Endothelial cell of umbilical vein (primary cell): ENCODE measurements at regions not wholly inside any gene's neighbourhood (a gene's known extent, or its start where the extent isn't known, plus 50 kb on each side); places are given as distances from the start of the nearest gene placed in this dataset.

ENCODE experiments used
- BruUV-seq: library from RNA; stranded (reverse); fragments of 400-500 nt; replicated peaks from 2 replicates; lab custom pipeline; 2021; lab: Mats Ljungman, UMichigan
- CTCF ChIA-PET: fragments of 300-600, 350-600 bp; sonication (Branson Sonifier 250); formaldehyde crosslinking; loops from one replicate; lab custom pipeline; 2021; ENCODE audit warnings: antibody characterized with exemption, inconsistent platforms; lab: Charles Lee
- POLR2A ChIA-PET: fragments of 300-600, 350-600 bp; sonication (Branson Sonifier 250); formaldehyde crosslinking; loops from one replicate; lab custom pipeline; 2021; ENCODE audit warnings: antibody characterized with exemption, inconsistent platforms; lab: Charles Lee
- DNase-seq: peaks from one replicate; pipeline ENCODE4 v3.0.0-alpha.2; 2011; ENCODE audit warnings: low read depth, low spot score
- FAIRE-seq: peaks from 2 replicates; lab custom pipeline; 2011; peaks lifted over from hg19 to GRCh38; lab: Jason Lieb, UNC
- H2AFZ ChIP-seq: 2 replicates; pipeline ENCODE4 v1.6.0; 2012; ENCODE audit warnings: low read depth, low read length, control low read depth, inconsistent platforms
- H3K27ac ChIP-seq: 2 replicates; pipeline ENCODE4 v1.5.1; 2011; ENCODE audit warnings: low read depth, mild to moderate bottlenecking, control low read depth, low read length, moderate library complexity; ENCODE audit not compliant: insufficient read depth
- H3K27me3 ChIP-seq, 2 experiments: 2 replicates each; pipeline versions ENCODE4 v1.6.0 to v1.6.1; 2011; ENCODE audit warnings: low read length in 2 of 2, mixed read lengths in 1 of 2; ENCODE audit not compliant: control insufficient read depth in 2 of 2, insufficient read depth in 2 of 2
- H3K36me3 ChIP-seq, 2 experiments: 2 replicates in 1 of 2; 3 replicates in 1 of 2; pipeline ENCODE4 v1.5.1; 2011; ENCODE audit warnings: low read length in 2 of 2, mild to moderate bottlenecking in 1 of 2, moderate library complexity in 1 of 2; ENCODE audit not compliant: control insufficient read depth in 2 of 2, insufficient read depth in 2 of 2; ENCODE audit errors: extremely low read depth in 1 of 2
- H3K4me1 ChIP-seq: 3 replicates; pipeline ENCODE4 v1.5.1; 2011; ENCODE audit warnings: mild to moderate bottlenecking, low read length; ENCODE audit not compliant: control insufficient read depth, insufficient read depth; ENCODE audit errors: extremely low read depth
- H3K4me2 ChIP-seq: 2 replicates; pipeline ENCODE4 v1.6.1; 2011; ENCODE audit warnings: low read length, control low read depth, mixed read lengths; ENCODE audit not compliant: insufficient read depth
- H3K4me3 ChIP-seq, 3 experiments: fragments of 200-600 bp in 1 of 3; sonication (generic), shearing (Covaris generic) in 1 of 3; replicated peaks in 1 of 3; 2 replicates each; pipeline ENCODE4 v1.5.1; 2011 to 2016; ENCODE audit warnings: control low read depth in 3 of 3, low read length in 3 of 3, mild to moderate bottlenecking in 2 of 3, inconsistent platforms in 1 of 3, low read depth in 1 of 3, moderate library complexity in 1 of 3; ENCODE audit not compliant: insufficient read depth in 1 of 3
- H3K79me2 ChIP-seq: 2 replicates; pipeline ENCODE4 v1.6.0; 2012; ENCODE audit warnings: low read length, inconsistent platforms; ENCODE audit not compliant: control insufficient read depth, insufficient read depth
- H3K9ac ChIP-seq: replicated peaks from 2 replicates; pipeline ENCODE3; 2011; ENCODE audit warnings: low read length, control low read depth; ENCODE audit not compliant: insufficient read depth; ENCODE audit errors: extremely low read depth
- H3K9me1 ChIP-seq: replicated peaks from 3 replicates; pipeline ENCODE4 v1.6.0; 2011; ENCODE audit warnings: mild to moderate bottlenecking, low read length; ENCODE audit not compliant: control insufficient read depth, insufficient read depth; ENCODE audit errors: extremely low read depth
- H3K9me3 ChIP-seq: replicated peaks from 2 replicates; pipeline ENCODE4 v1.5.1; 2012; ENCODE audit warnings: low read length, inconsistent platforms; ENCODE audit not compliant: control insufficient read depth, insufficient read depth
- H4K20me1 ChIP-seq: replicated peaks from 2 replicates; pipeline ENCODE3; 2011; ENCODE audit warnings: mild to moderate bottlenecking, low read length; ENCODE audit not compliant: control insufficient read depth, insufficient read depth; ENCODE audit errors: extremely low read depth
- EZH2 ChIP-seq: IDR thresholded peaks from 2 replicates; pipeline ENCODE4 v1.6.1; 2012; ENCODE audit warnings: borderline replicate concordance, low read depth, mild to moderate bottlenecking, moderate library complexity, low read length, inconsistent platforms; ENCODE audit not compliant: severe bottlenecking
- FOS ChIP-seq: IDR thresholded peaks from 2 replicates; pipeline ENCODE4 v1.6.1; 2011; ENCODE audit warnings: mild to moderate bottlenecking, low read length, moderate library complexity, borderline replicate concordance; ENCODE audit not compliant: insufficient read depth
- GATA2 ChIP-seq: IDR thresholded peaks from 2 replicates; pipeline ENCODE4 v1.7.0; 2011; ENCODE audit warnings: low read depth, mild to moderate bottlenecking, moderate library complexity, mixed read lengths, low read length; ENCODE audit not compliant: insufficient read length, insufficient read depth
- dilution Hi-C: fragments of 300-500 bp; cut with MboI; formaldehyde crosslinking; loops from one replicate; pipeline ENCODE4 v1.15.0; 2019; ENCODE audit warnings: low sequenced_read_pairs; ENCODE audit not compliant: extremely low pct_ligation_motif_present
- intact Hi-C: fragments of 100-400 bp; cut with micrococcal nuclease; formaldehyde crosslinking; loops from one replicate; pipeline ENCODE4 v1.10.0; 2022
- TF ChIP-seq, protein P1 (sequence below), 2 donors: IDR thresholded peaks; 1 replicate in 1 of 2; 2 replicates in 1 of 2; pipeline ENCODE4 v1.5.1; 2011; ENCODE audit warnings: low read length in 2 of 2, mild to moderate bottlenecking in 2 of 2, moderate library complexity in 2 of 2, control low read depth in 1 of 2, inconsistent platforms in 1 of 2, low read depth in 1 of 2; ENCODE audit not compliant: insufficient read depth in 1 of 2; ENCODE audit errors: extremely low read depth in 1 of 2
- TF ChIP-seq, protein P2 (sequence below): IDR thresholded peaks from 2 replicates; pipeline ENCODE4 v1.6.1; 2011; ENCODE audit not compliant: insufficient read depth, insufficient read length

DNA sequence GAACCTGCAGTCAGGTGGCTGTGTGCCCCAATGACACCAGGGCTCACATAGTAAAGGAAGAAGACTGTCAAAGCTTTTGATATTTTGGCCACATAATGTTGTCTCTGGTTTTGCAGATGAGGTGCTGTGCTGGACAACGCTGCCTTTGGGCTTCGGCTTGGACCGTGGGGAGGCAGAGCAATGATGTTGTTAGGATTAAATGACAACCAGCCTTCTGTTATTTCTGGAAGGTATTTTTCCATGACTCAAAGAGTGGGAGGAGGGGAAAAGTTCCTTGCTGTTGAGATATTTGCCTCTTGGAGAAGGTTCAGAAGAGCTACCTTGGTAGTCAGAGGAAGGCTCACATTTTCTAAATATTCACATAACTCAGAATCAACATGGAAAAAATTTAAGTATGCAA is 187.3 kb upstream of the GALNT2 start:
- intact Hi-C loops (no loop called here), dilution Hi-C loops (no loop called here)
- H3K9me3 ChIP-seq, result no peaks in the 10 kb centered on the region
- no TSS peak for BruUV-seq
- no peak overlapping the region for H2AFZ ChIP-seq
- ChIA-PET POLR2A (no interaction called here), CTCF (no interaction called here)
- no peaks in the 10 kb centered on the region for H3K36me3 ChIP-seq
- H3K27ac ChIP-seq, result no peak overlapping the region
- H3K4me1 ChIP-seq, result no peaks in the 10 kb centered on the region
- no peak overlapping the region for H3K4me3 ChIP-seq
- no peak overlapping the region for H3K4me2 ChIP-seq
- TF ChIP-seq GATA2, result no peak
- TF ChIP-seq, protein P1, sequence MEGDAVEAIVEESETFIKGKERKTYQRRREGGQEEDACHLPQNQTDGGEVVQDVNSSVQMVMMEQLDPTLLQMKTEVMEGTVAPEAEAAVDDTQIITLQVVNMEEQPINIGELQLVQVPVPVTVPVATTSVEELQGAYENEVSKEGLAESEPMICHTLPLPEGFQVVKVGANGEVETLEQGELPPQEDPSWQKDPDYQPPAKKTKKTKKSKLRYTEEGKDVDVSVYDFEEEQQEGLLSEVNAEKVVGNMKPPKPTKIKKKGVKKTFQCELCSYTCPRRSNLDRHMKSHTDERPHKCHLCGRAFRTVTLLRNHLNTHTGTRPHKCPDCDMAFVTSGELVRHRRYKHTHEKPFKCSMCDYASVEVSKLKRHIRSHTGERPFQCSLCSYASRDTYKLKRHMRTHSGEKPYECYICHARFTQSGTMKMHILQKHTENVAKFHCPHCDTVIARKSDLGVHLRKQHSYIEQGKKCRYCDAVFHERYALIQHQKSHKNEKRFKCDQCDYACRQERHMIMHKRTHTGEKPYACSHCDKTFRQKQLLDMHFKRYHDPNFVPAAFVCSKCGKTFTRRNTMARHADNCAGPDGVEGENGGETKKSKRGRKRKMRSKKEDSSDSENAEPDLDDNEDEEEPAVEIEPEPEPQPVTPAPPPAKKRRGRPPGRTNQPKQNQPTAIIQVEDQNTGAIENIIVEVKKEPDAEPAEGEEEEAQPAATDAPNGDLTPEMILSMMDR (IDR thresholded peaks at IDR 0.05; ENCODE audit: extremely low read depth in 1 of 2, insufficient read depth in 1 of 2, low read depth in 1 of 2, low read length in 2 of 2), result no peak
- TF ChIP-seq FOS, result no peak
- TF ChIP-seq, protein P2, sequence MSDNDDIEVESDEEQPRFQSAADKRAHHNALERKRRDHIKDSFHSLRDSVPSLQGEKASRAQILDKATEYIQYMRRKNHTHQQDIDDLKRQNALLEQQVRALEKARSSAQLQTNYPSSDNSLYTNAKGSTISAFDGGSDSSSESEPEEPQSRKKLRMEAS, result no peak
- TF ChIP-seq EZH2, result no peak
- FAIRE-seq, result no peak
- DNase-seq, result no peak
- H3K9me1 ChIP-seq, result no peaks in the 10 kb centered on the region
- no peak overlapping the region for H3K9ac ChIP-seq
- no peaks in the 10 kb centered on the region for H4K20me1 ChIP-seq
- H3K27me3 ChIP-seq, result no peaks in the 10 kb centered on the region
- no peaks in the 10 kb centered on the region for H3K79me2 ChIP-seq
